GM12892 (cell line): ENCODE measurements at regions not wholly inside any gene's neighbourhood (a gene's known extent, or its start where the extent isn't known, plus 50 kb on each side); places are given as distances from the start of the nearest gene placed in this dataset.

Source experiments
- POLR2A ChIP-seq: IDR thresholded peaks from 2 replicates; pipeline ENCODE4 v1.6.1; 2011; ENCODE audit warnings: low read depth, low read length, control low read depth
- POLR2AphosphoS5 ChIP-seq: IDR thresholded peaks from 2 replicates; pipeline ENCODE4 v1.6.1; 2011; ENCODE audit warnings: low read depth, low read length, control low read depth
- TAF1 ChIP-seq: IDR thresholded peaks from 2 replicates; pipeline ENCODE4 v1.6.1; 2011; ENCODE audit warnings: low read depth, mild to moderate bottlenecking, control low read depth, low read length, borderline replicate concordance

DNA sequence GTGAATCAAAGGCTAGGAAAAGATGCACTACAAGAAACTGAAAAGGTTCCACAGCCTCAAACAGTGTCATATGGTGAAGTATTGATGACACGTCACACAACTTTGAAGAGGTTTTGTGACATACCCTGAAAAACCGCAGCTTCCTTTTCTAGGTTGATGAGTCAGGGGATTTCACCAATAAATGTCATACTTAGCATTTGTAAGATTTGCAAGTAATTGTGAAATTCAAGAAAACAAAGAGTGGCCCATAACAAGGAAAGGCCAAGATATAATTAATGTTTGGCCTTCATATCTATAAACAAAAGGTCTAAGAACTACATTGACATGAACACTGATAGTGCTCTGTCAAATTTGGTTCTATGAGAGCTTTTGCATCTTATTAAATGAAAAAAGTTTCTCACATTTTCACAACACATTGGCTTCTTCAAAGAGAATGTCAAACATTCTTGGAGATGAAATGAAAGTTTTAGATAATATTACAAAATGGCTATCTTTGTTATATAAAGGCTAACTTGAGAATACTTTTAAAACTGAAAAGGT, 62.0 kb upstream of the NAMPT start:
- no peak for TF ChIP-seq POLR2A
- no peak for TF ChIP-seq POLR2AphosphoS5
- no peak for TF ChIP-seq TAF1
